GM18861 (cell line): ENCODE measurements at regions not wholly inside any gene's neighbourhood (a gene's known extent, or its start where the extent isn't known, plus 50 kb on each side); places are given as distances from the start of the nearest gene placed in this dataset.

Experiments used
- ATAC-seq: cut with Tn5 transposase; IDR thresholded peaks from one replicate; pipeline ENCODE4 v1.9.1; 2021; ENCODE audit not compliant: unreplicated experiment

GRCh38 chr2:41896186-41896846 is 151.5 kb upstream of the PKDCC start:
- ATAC-seq, result no peak

GRCh38 chr2:41899189-41899588 is 148.6 kb upstream of the PKDCC start:
- ATAC-seq, result no peak

GRCh38 chr2:41900101-41900577 is 147.7 kb upstream of the PKDCC start:
- no peak for ATAC-seq

GRCh38 chr2:41902897-41903296 is 144.9 kb upstream of the PKDCC start:
- ATAC-seq, result no peak

- no peak for ATAC-seq
Measured at GRCh38 chr2:41903474-41904135, 144.2 kb upstream of the PKDCC start.

GRCh38 chr2:41904459-41904858 is 143.4 kb upstream of the PKDCC start:
- ATAC-seq, result no peak

GRCh38 chr2:41905597-41906337 is 142.1 kb upstream of the PKDCC start:
- ATAC-seq, result no peak

- no peak for ATAC-seq
Measured at GRCh38 chr2:41906338-41906725, 141.5 kb upstream of the PKDCC start.

- ATAC-seq, result no peak
Measured at GRCh38 chr2:41907141-41907540, 140.7 kb upstream of the PKDCC start.

- no peak for ATAC-seq
Measured at GRCh38 chr2:41907771-41908207, 140.0 kb upstream of the PKDCC start.

GRCh38 chr2:41908349-41908748 is 139.5 kb upstream of the PKDCC start:
- ATAC-seq, result no peak

GRCh38 chr2:41909584-41909983 is 138.2 kb upstream of the PKDCC start:
- no peak for ATAC-seq

GRCh38 chr2:41910126-41910525 is 137.7 kb upstream of the PKDCC start:
- ATAC-seq, result no peak

- ATAC-seq, result no peak
Measured at GRCh38 chr2:41911033-41911432, 136.8 kb upstream of the PKDCC start.

GRCh38 chr2:41912337-41912736 is 135.5 kb upstream of the PKDCC start:
- no peak for ATAC-seq

GRCh38 chr2:41912776-41913175 is 135.0 kb upstream of the PKDCC start:
- no peak for ATAC-seq

- ATAC-seq, result no peak
Measured at GRCh38 chr2:41913311-41913710, 134.5 kb upstream of the PKDCC start.

GRCh38 chr2:41913921-41914609 is 133.8 kb upstream of the PKDCC start:
- ATAC-seq, result no peak

- no peak for ATAC-seq
Measured at GRCh38 chr2:41914936-41915335, 132.9 kb upstream of the PKDCC start.

- no peak for ATAC-seq
Measured at GRCh38 chr2:41916177-41916576, 131.6 kb upstream of the PKDCC start.

GRCh38 chr2:41917587-41917986 is 130.2 kb upstream of the PKDCC start:
- ATAC-seq, result no peak
